ENCODE measurements at regions not wholly inside any gene's neighbourhood (a gene's known extent, or its start where the extent isn't known, plus 50 kb on each side); places are given as distances from the start of the nearest gene placed in this dataset.

DNA sequence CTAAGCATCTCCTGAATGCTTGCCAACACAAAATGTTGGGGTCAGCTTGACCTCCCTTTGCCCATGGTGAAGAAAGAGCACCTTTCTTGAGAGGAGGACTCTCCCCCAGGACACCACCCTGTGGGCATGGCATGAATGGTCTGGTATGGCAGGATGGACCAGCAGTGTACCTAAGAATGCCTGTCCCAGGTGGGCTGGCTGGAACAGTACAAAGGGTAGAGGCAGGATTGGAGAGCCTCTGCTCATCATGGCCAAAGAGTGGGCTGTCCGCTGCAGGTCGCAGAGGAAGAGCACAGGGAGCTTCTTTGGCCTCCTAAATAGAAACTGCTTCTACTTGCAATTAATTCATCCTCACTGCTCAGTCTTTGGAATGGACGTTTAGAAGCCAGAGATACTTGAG is 131.6 kb upstream of the OSMR start:
- TF ChIP-seq CTCF (IDR thresholded peaks at IDR 0.05), result no peak
- TF ChIP-seq EP300 (IDR thresholded peaks at IDR 0.05), result no peak

Data from upper lobe of left lung (tissue), 4 donors.